ENCODE measurements at regions not wholly inside any gene's neighbourhood (a gene's known extent, or its start where the extent isn't known, plus 50 kb on each side); places are given as distances from the start of the nearest gene placed in this dataset.

DNA sequence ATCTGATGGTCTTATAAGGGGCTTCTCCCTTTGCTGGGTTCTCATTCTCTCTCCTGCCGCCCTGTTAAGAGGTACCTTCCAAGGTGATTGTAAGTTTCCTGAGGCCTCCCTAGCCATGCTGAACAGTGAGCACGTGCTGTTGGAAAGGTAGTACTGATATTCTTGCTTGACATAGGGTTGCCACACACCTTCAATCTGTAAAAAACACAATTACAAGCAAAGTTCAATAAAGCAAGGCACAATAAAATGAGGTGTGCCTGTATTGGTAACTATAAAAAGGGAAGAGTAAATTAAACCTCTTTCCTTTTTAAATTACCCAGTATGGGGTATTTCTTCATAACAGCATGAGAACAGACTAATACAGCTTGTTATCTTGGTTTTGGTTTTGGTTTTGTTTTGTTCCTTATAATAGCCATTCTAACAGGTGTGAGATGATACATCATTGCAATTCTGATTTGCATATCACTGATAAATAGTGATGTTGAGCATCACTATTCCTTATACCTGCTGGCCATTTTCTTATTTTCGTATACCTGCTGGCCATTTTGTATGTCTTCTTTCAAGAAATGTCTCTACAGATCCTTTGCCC lies 164.9 kb upstream of the TRIM24 start:
- TF ChIP-seq, protein P1, sequence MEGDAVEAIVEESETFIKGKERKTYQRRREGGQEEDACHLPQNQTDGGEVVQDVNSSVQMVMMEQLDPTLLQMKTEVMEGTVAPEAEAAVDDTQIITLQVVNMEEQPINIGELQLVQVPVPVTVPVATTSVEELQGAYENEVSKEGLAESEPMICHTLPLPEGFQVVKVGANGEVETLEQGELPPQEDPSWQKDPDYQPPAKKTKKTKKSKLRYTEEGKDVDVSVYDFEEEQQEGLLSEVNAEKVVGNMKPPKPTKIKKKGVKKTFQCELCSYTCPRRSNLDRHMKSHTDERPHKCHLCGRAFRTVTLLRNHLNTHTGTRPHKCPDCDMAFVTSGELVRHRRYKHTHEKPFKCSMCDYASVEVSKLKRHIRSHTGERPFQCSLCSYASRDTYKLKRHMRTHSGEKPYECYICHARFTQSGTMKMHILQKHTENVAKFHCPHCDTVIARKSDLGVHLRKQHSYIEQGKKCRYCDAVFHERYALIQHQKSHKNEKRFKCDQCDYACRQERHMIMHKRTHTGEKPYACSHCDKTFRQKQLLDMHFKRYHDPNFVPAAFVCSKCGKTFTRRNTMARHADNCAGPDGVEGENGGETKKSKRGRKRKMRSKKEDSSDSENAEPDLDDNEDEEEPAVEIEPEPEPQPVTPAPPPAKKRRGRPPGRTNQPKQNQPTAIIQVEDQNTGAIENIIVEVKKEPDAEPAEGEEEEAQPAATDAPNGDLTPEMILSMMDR (IDR thresholded peaks at IDR 0.05 in 4 of 5, conservative IDR thresholded peaks at IDR 0.05 in 1 of 5), result no peak
- no peak for TF ChIP-seq POLR2A (IDR thresholded peaks at IDR 0.05)
